ENCODE measurements at regions not wholly inside any gene's neighbourhood (a gene's known extent, or its start where the extent isn't known, plus 50 kb on each side); places are given as distances from the start of the nearest gene placed in this dataset.
"Not testable (repeated sequence)": the region's sequence is repeated elsewhere in the genome, so short reads cannot be mapped to it uniquely, and the experiment has no call there.

DNA sequence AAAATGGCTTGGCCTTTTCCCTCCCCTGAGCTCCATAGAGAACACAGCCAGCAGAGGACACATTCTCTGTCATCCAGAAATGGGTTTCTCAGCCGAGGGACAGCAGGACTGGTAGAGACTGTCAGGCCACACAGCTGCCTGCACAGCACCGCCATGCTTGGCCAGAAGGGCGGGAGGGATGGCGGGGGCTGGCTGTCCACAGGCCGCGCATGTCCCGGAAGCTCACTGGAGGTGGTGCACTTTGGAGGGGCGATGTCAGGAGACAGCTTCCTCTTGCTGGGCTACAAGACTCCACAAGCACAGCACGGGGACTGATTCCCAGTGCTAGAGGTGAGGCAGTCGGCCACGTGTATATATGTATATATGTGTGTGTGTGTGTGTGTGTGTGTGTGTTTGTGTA, 125.3 kb downstream of the GOLGA6L4 start:
- H3K27me3 ChIP-seq; H3K4me3 ChIP-seq (replicated peaks in 1 of 3); H3K9me3 ChIP-seq; intact Hi-C loops (cut with DNase I); DNase-seq; H3K36me3 ChIP-seq; H3K27ac ChIP-seq; H3K4me1 ChIP-seq: not testable (repeated sequence)
- no CpG with 5 or more reads among the region's 11 CpGs for WGBS, 2 donors

DNA sequence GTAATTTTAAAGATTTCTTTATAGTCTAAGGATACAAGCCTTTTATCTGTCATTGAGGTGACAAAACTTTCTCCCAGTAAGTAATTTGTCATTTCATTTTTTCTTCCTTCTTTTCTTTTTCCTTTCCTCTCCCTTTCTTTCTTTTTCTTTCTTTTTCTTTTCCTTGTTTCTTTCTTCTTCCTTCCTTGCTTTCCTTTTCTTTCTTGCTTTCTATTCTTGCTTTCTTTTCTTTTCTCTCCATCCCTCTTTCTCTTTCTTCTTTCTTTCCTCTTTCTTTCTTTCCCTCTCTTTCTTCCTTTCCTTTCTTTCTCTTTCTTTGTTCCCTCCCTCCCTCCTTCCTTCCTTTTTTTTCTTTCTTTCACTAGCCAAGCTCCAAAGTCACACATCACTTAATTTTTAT, 148.8 kb downstream of the GOLGA6L4 start:
- H3K27me3 ChIP-seq; H3K36me3 ChIP-seq; H3K27ac ChIP-seq; H3K4me1 ChIP-seq; DNase-seq; H3K4me3 ChIP-seq (replicated peaks in 1 of 3); H3K9me3 ChIP-seq; intact Hi-C loops (cut with DNase I): not testable (repeated sequence)

DNA sequence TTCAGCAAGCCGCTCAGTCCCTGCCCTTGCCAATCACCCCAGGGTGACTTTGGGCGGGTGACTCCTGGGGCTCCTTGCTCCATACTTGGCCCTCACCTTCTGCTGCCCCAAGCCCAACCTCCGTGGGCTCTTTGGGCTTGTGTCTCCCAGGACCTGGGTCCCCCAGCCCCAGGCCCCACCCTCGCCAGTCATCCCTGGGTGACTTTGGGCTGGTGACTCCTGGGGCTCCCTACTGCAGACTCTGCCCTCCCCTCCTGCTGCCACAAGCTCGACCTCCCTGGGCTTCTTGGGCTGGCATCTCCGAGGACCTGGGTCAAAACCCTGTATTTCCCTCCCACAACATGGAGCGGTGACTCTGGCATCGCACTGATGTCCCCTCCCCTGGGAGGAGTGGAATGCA, 151.5 kb downstream of the GOLGA6L4 start:
- DNase-seq = no peak
- H3K36me3 ChIP-seq = no peaks in the 10 kb centered on the region
- TF ChIP-seq, protein P1, sequence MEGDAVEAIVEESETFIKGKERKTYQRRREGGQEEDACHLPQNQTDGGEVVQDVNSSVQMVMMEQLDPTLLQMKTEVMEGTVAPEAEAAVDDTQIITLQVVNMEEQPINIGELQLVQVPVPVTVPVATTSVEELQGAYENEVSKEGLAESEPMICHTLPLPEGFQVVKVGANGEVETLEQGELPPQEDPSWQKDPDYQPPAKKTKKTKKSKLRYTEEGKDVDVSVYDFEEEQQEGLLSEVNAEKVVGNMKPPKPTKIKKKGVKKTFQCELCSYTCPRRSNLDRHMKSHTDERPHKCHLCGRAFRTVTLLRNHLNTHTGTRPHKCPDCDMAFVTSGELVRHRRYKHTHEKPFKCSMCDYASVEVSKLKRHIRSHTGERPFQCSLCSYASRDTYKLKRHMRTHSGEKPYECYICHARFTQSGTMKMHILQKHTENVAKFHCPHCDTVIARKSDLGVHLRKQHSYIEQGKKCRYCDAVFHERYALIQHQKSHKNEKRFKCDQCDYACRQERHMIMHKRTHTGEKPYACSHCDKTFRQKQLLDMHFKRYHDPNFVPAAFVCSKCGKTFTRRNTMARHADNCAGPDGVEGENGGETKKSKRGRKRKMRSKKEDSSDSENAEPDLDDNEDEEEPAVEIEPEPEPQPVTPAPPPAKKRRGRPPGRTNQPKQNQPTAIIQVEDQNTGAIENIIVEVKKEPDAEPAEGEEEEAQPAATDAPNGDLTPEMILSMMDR (IDR thresholded peaks at IDR 0.05) = no peak
- no peak for TF ChIP-seq POLR2A (IDR thresholded peaks at IDR 0.05)
- H3K4me1 ChIP-seq = no peaks in the 10 kb centered on the region
- no peaks in the 10 kb centered on the region for H3K27me3 ChIP-seq
- H3K9me3 ChIP-seq = no peaks in the 10 kb centered on the region
- H3K4me3 ChIP-seq (replicated peaks in 1 of 3) = no peak overlapping the region
- H3K27ac ChIP-seq = no peak overlapping the region
- WGBS, 2 donors = 46 to 72% methylated on average over 6 to 8 of the region's 8 CpGs
- intact Hi-C loops (cut with DNase I) = no loop called here

DNA sequence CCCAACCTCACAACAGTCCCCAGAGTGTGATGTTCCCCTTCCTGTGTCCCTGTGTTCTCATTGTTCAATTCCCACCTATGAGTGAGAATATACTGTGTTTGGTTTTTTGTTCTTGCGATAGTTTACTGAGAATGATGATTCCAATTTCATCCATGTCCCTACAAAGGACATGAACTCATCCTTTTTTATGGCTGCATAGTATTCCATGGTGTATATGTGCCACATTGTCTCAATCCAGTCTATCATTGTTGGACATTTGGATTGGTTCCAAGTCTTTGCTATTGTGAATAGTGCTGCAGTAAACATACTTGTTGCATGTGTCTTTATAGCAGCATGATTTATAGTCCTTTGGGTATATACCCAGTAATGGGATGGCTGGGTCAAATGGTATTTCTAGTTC, 152.6 kb downstream of the GOLGA6L4 start:
- H3K9me3 ChIP-seq; H3K36me3 ChIP-seq; DNase-seq; H3K27me3 ChIP-seq; intact Hi-C loops (cut with DNase I); H3K4me3 ChIP-seq (replicated peaks in 1 of 3); H3K27ac ChIP-seq; H3K4me1 ChIP-seq: not testable (repeated sequence)
- WGBS, 2 donors = 95 to 97% methylated on average over 1 of the region's 1 CpG

DNA sequence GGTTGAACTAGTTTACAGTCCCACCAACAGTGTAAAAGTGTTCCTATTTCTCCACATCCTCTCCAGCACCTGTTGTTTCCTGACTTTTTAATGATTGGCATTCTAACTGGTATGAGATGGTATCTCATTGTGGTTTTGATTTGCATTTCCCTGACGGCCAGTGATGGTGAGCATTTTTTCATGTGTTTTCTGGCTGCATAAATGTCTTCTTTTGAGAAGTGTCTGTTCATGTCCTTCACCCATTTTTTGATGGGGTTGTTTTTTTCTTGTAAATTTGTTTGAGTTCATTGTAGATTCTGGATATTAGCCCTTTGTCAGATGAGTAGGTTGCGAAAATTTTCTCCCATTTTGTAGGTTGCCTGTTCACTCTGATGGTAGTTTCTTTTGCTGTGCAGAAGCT, 153.1 kb downstream of the GOLGA6L4 start:
- H3K9me3 ChIP-seq; H3K36me3 ChIP-seq; intact Hi-C loops (cut with DNase I); H3K27me3 ChIP-seq; H3K27ac ChIP-seq; H3K4me1 ChIP-seq; DNase-seq; H3K4me3 ChIP-seq (replicated peaks in 1 of 3): not testable (repeated sequence)
- whole genome bisulfite sequencing, 2 donors = 68 to 74% methylated on average over 2 of the region's 2 CpGs

DNA sequence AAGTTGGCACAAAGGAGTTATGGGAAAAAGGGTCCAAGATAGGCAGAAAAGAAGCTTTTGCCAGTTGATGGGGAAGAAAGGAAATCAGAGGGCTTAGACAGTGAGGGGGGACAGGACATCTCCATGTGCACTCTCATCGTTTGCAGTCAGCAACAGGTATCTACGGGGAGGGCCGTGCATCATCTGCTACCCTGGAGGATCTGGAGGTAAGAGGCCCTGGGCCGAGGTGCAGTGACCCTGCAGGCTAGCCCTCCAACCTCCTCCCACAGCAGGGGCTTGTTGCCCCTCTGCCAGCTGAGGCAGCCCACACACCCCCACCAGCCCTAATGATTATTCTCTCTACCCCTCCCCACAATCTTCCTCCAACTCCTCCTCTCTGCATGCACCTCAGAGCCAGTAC, 154.8 kb downstream of the GOLGA6L4 start:
- H3K27ac ChIP-seq; H3K9me3 ChIP-seq; intact Hi-C loops (cut with DNase I); H3K27me3 ChIP-seq; H3K4me3 ChIP-seq (replicated peaks in 1 of 3); DNase-seq; H3K36me3 ChIP-seq; H3K4me1 ChIP-seq: not testable (repeated sequence)
- 57 to 77% methylated on average over 4 of the region's 4 CpGs for WGBS, 2 donors

DNA sequence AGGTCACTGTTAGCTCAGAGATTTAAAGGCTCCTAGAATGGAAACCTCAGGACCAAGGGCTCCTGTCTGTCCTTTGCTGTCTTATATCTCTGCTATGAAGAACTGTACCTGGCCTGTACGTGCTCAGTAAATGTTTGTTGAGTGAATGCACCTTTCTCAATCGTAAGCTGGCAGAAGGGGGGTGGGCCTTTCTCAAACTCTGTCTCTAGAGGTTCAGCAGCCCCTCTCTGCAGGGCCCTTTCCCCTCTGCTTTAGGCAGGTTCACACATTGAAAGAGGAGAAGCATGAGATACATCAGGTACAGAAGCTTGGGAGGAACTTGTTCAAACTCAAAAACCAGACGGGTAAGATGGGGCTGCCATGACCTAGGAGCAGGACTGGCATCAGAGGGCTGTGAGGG, 155.6 kb downstream of the GOLGA6L4 start:
- Histone ChIP-seq H3K4me1 (no peaks in the 10 kb centered on the region), H3K4me3 (replicated peaks in 1 of 3) (no peak overlapping the region), H3K9me3 (no peaks in the 10 kb centered on the region), H3K27ac (no peak overlapping the region), H3K27me3 (no peaks in the 10 kb centered on the region), H3K36me3 (no peaks in the 10 kb centered on the region)
- TF ChIP-seq, protein P1 (IDR thresholded peaks at IDR 0.05) = no peak
- no peak for TF ChIP-seq POLR2A (IDR thresholded peaks at IDR 0.05)
- WGBS, 2 donors = 63 to 70% methylated on average over 3 of the region's 3 CpGs
- no peak for DNase-seq
- intact Hi-C loops (cut with DNase I) = no loop called here

DNA sequence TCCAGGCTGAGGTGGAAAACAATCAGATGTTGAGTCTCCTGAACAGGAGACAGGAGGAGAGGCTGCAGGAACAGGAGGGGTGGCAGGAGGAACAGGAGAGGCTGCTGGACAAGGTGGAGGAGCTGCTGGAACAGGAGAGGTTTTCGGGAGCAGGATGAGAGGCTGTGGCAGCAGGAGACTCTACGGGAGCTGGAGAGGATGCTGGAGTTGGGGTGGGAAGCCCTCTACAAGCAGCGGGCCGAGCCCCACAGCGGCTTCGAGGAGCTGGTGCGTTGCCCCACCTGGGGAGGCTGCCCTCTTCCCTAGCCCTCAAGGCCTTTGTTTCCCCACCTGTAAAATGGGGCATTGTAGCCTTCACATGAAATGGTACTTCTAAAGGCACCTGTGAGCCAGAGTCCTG, 156.4 kb downstream of the GOLGA6L4 start:
- H3K4me3 ChIP-seq (replicated peaks in 1 of 3); DNase-seq; H3K9me3 ChIP-seq; H3K36me3 ChIP-seq; H3K27me3 ChIP-seq; H3K4me1 ChIP-seq; intact Hi-C loops (cut with DNase I); H3K27ac ChIP-seq: not testable (repeated sequence)
- 84 to 85% methylated on average over 7 of the region's 7 CpGs for WGBS, 2 donors

DNA sequence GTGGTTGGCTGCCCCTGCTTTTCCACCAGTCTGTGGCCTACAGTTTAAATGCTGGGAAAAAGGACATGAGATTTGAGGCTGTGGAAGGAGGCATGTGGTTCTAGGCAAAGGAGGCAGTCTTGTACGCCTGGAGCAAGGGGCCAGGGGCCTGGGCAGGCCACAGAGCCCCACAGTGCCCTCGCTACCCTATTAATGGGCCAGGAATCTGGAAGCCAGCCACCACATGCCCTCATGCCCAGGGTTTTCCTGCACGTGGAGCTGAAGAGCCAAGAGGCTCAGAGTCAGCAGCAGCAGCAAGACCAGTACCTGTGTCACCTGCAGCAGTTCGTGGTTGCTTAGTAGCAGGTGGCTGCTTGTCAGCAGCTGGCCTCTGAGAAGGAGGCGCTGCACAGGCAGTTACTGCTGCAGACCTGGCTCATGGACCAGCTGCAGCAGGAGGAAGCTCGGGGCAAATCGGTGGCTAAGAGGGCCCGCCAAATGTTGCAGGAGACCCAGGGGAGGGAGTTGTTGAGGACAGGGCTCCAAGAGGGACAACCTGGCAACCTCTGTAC, 157.9 kb downstream of the GOLGA6L4 start:
- H3K9me3 ChIP-seq; H3K4me3 ChIP-seq (replicated peaks in 1 of 3); H3K27ac ChIP-seq; intact Hi-C loops (cut with DNase I); H3K36me3 ChIP-seq; DNase-seq; H3K27me3 ChIP-seq; H3K4me1 ChIP-seq: not testable (repeated sequence)
- 53 to 62% methylated on average over 8 of the region's 8 CpGs for WGBS, 2 donors

DNA sequence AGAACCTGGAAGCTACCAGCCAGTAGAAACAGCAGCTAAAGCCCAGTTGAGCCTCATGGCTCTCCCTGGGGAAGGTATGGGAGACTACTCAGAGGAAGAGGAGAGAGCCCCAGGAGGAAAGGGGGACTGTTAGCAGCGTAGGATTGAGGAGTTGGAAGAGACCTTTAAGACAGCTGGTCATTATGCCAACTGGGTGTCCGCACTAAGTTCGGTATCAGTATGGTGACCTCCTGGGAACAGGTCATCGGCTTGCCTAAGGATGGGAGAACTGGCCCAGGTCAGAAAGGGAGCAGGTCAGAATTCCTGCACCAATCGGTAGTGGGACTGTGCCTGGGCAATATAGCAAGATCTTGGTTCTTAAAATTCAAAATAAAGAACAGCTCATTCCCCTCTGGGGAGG, 158.4 kb downstream of the GOLGA6L4 start:
- intact Hi-C loops (cut with DNase I); H3K27me3 ChIP-seq: not testable (repeated sequence)
- WGBS, 2 donors = 90 to 100% methylated on average over 2 to 4 of the region's 5 CpGs

DNA sequence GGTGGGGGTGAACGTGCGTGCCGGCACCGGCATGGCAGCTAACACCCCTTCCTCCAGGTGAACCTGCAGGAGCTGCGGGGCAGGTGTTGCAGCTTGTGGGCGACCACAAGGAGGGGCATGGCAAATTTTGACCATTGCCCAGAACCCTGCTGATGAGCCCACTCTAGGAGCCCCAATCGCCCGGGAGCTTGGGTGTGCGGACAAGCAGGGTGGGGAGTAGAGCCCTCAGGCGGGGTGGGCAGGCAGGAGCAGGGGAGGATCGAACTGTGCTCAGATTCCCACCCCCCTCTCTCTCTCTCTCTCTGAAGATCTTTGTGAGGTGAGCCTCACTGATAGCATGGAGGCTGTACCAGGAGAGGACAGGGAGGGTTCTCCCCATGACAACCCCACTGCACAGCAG, 159.8 kb downstream of the GOLGA6L4 start:
- H3K9me3 ChIP-seq; H3K27ac ChIP-seq; H3K4me3 ChIP-seq (replicated peaks in 1 of 3); H3K27me3 ChIP-seq; DNase-seq; H3K36me3 ChIP-seq; intact Hi-C loops (cut with DNase I); H3K4me1 ChIP-seq: not testable (repeated sequence)
- WGBS, 2 donors = 88 to 94% methylated on average over 5 to 6 of the region's 11 CpGs

More for the DNA sequence above, 158.4 kb downstream of the GOLGA6L4 start:
- not testable (repeated sequence) for H3K4me3 ChIP-seq (replicated peaks in 1 of 3); H3K4me1 ChIP-seq; H3K36me3 ChIP-seq; DNase-seq; H3K27ac ChIP-seq; H3K9me3 ChIP-seq

DNA sequence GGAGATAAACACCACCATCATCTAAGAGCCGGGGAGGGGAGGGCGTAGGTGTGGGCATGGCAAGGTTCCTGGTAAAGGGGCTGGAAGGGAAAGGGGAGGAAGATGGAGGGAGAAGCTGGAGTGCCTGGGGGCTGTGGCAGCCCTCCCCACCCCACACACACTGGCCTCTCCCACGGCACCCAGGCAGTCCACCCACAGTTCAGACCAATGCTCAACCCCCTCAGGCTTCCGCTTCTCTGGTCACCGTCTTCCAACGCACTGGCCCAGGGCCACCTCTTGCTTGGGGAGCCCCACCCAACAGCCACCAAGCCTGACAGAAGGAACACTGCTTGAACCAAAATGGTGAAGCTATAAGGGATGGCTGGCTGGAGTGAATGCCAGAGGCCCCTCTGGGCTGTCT, 160.3 kb downstream of the GOLGA6L4 start:
- DNase-seq; H3K27ac ChIP-seq; H3K4me1 ChIP-seq; H3K9me3 ChIP-seq; H3K27me3 ChIP-seq; H3K36me3 ChIP-seq; H3K4me3 ChIP-seq (replicated peaks in 1 of 3); intact Hi-C loops (cut with DNase I): not testable (repeated sequence)
- WGBS, 2 donors = 71 to 92% methylated on average over 6 of the region's 6 CpGs
